ENCODE measurements at regions not wholly inside any gene's neighbourhood (a gene's known extent, or its start where the extent isn't known, plus 50 kb on each side); places are given as distances from the start of the nearest gene placed in this dataset.
"Not testable (repeated sequence)": the region's sequence is repeated elsewhere in the genome, so short reads cannot be mapped to it uniquely, and the experiment has no call there.

GRCh38 chr19:28351321-28351720 lies 861.6 kb downstream of the UQCRFS1 start:
- TF ChIP-seq SP1 (IDR thresholded peaks at IDR 0.05); TARDBP (IDR thresholded peaks at IDR 0.05); FOXM1 (IDR thresholded peaks at IDR 0.05; ENCODE audit: borderline replicate concordance); ZNF384 (IDR thresholded peaks at IDR 0.05); SUZ12 (IDR thresholded peaks at IDR 0.05); FOXK2 (IDR thresholded peaks at IDR 0.05); CTBP1 (IDR thresholded peaks at IDR 0.05; ENCODE audit: borderline replicate concordance); LEF1 (IDR thresholded peaks at IDR 0.05; ENCODE audit: borderline replicate concordance); FOXA1 (IDR thresholded peaks at IDR 0.05): not testable (repeated sequence)
